HepG2 (cell line): ENCODE measurements at regions not wholly inside any gene's neighbourhood (a gene's known extent, or its start where the extent isn't known, plus 50 kb on each side); places are given as distances from the start of the nearest gene placed in this dataset.

Experiments
- ATAC-seq: fragments of 200-7000 bp; cut with Tn5 transposase; 3 replicates; pipeline ENCODE4 v1.9.1; 2020; ENCODE audit warnings: mild to moderate bottlenecking, moderate library complexity
- BruUV-seq: library from RNA; stranded (reverse); fragments of 400-500 nt; replicated peaks from 2 replicates; lab custom pipeline; 2021; lab: Mats Ljungman, UMichigan
- CTCF ChIA-PET: fragments of 300-600 bp; formaldehyde crosslinking; extraction: SDS; loops from one replicate; lab custom pipeline; 2021; ENCODE audit warnings: low total read pairs, inconsistent platforms, low intra/inter-chr PET ratio; lab: Yijun Ruan, JAX
- POLR2A ChIA-PET: fragments of 350-600 bp; sonication (Branson Sonifier 250); formaldehyde crosslinking; loops from one replicate; lab custom pipeline; 2020; ENCODE audit warnings: antibody characterized with exemption, inconsistent platforms; lab: Yijun Ruan, JAX
- DNase-seq: peaks from one replicate; pipeline ENCODE4 v3.0.0-alpha.2; 2015; ENCODE audit warnings: low spot score
- FAIRE-seq: peaks from 3 replicates; lab custom pipeline; 2011; peaks lifted over from hg19 to GRCh38; lab: Jason Lieb, UNC
- H2AFZ ChIP-seq: one replicate; pipeline ENCODE4 v1.6.1; 2011; ENCODE audit warnings: low read length, inconsistent platforms
- H3K27ac ChIP-seq: fragments of 300-600 bp; 3 replicates; pipeline ENCODE4 v1.8.0; 2011; ENCODE audit warnings: mixed run types, mild to moderate bottlenecking, mixed read lengths, low read length, inconsistent platforms; ENCODE audit not compliant: insufficient read depth; ENCODE audit errors: extremely low read length
- H3K27me3 ChIP-seq, 2 experiments: fragments of 200-600 bp in 1 of 2; 2 replicates in 1 of 2; 3 replicates in 1 of 2; pipeline versions ENCODE4 v1.6.0 to v1.8.0; 2011; ENCODE audit warnings: low read length in 2 of 2, mild to moderate bottlenecking in 2 of 2, moderate library complexity in 2 of 2, inconsistent platforms in 1 of 2; ENCODE audit not compliant: insufficient read depth in 2 of 2, control insufficient read depth in 1 of 2
- H3K36me3 ChIP-seq, 2 experiments: fragments of 200-600 bp in 1 of 2; replicated peaks in 1 of 2; 2 replicates in 1 of 2; 3 replicates in 1 of 2; pipeline versions ENCODE4 v1.5.1 to v1.8.0; 2011; ENCODE audit warnings: low read length in 2 of 2, inconsistent platforms in 1 of 2; ENCODE audit not compliant: insufficient read depth in 2 of 2, control insufficient read depth in 1 of 2
- H3K4me1 ChIP-seq: 2 replicates; pipeline ENCODE4 v1.5.1; 2012; ENCODE audit warnings: low read length, inconsistent platforms; ENCODE audit not compliant: insufficient read depth
- H3K4me2 ChIP-seq: 2 replicates; pipeline ENCODE4 v1.6.0; 2011; ENCODE audit warnings: low read depth, low read length, inconsistent platforms
- H3K4me3 ChIP-seq, 3 experiments: fragments of 200-600 bp in 1 of 3; sonication (generic), shearing (Covaris generic) in 1 of 3; replicated peaks in 1 of 3; 2 replicates each; pipeline ENCODE4 v1.5.1; 2011 to 2016; ENCODE audit warnings: low read length in 3 of 3, inconsistent platforms in 2 of 3, low read depth in 2 of 3, mild to moderate bottlenecking in 2 of 3, control low read depth in 1 of 3, mixed read lengths in 1 of 3; ENCODE audit not compliant: insufficient read depth in 1 of 3
- H3K79me2 ChIP-seq: one replicate; pipeline ENCODE4 v1.6.1; 2011; ENCODE audit warnings: low read length, inconsistent platforms; ENCODE audit not compliant: insufficient read depth
- H3K9ac ChIP-seq: 2 replicates; pipeline ENCODE4 v1.6.0; 2011; ENCODE audit warnings: mild to moderate bottlenecking, low read depth, low read length, inconsistent platforms; ENCODE audit not compliant: insufficient read depth
- H3K9me3 ChIP-seq: 2 replicates; pipeline ENCODE4 v1.5.1; 2012; ENCODE audit warnings: mild to moderate bottlenecking, low read length
- H4K20me1 ChIP-seq: 2 replicates; pipeline ENCODE4 v1.6.0; 2011; ENCODE audit warnings: inconsistent platforms, mild to moderate bottlenecking, low read length, moderate library complexity; ENCODE audit not compliant: insufficient read depth
- BRCA1 ChIP-seq: sonication (generic); formaldehyde crosslinking; IDR thresholded peaks from 2 replicates; pipeline ENCODE4 v1.4.0; 2020; ENCODE audit warnings: missing genetic modification reagents
- ESRRA ChIP-seq: sonication (generic); formaldehyde crosslinking; IDR thresholded peaks from 2 replicates; pipeline ENCODE4 v1.5.1; 2020; ENCODE audit warnings: mild to moderate bottlenecking, low read depth, missing genetic modification reagents
- FOXC1 ChIP-seq: sonication (generic); formaldehyde crosslinking; IDR thresholded peaks from 2 replicates; pipeline ENCODE4 v1.8.0; 2022; ENCODE audit warnings: mild to moderate bottlenecking, missing genetic modification reagents, borderline replicate concordance
- HNF4A ChIP-seq: sonication (generic); formaldehyde crosslinking; IDR thresholded peaks from 2 replicates; pipeline ENCODE4 v1.4.0; 2020; ENCODE audit warnings: missing genetic modification reagents
- KLF6 ChIP-seq: IDR thresholded peaks from 2 replicates; pipeline ENCODE4 v1.8.0; 2016; ENCODE audit warnings: missing biosample characterization, missing genetic modification reagents
- MIXL1 ChIP-seq: IDR thresholded peaks from 2 replicates; pipeline ENCODE4 v1.6.1; 2016
- MYNN ChIP-seq: sonication (generic); formaldehyde crosslinking; IDR thresholded peaks from 2 replicates; pipeline ENCODE4 v1.4.0; 2020; ENCODE audit warnings: mild to moderate bottlenecking, low read depth, missing genetic modification reagents
- NKX3-1 ChIP-seq: sonication (generic); formaldehyde crosslinking; IDR thresholded peaks from 2 replicates; pipeline ENCODE4 v1.5.0; 2020; ENCODE audit warnings: missing genetic modification reagents
- RFX3 ChIP-seq: IDR thresholded peaks from 2 replicates; pipeline ENCODE4 v1.6.1; 2016; ENCODE audit warnings: missing biosample characterization, missing genetic modification reagents
- SIN3B ChIP-seq: fragments of 150-350 bp; IDR thresholded peaks from 2 replicates; pipeline ENCODE4 v1.6.1; 2014; ENCODE audit warnings: low read length
- SMYD3 ChIP-seq: sonication (generic); formaldehyde crosslinking; IDR thresholded peaks from 2 replicates; pipeline ENCODE4 v1.8.1; 2023; ENCODE audit warnings: mild to moderate bottlenecking, missing genetic modification reagents
- TOPORS ChIP-seq: sonication (generic); formaldehyde crosslinking; IDR thresholded peaks from 2 replicates; pipeline ENCODE4 v1.8.0; 2023; ENCODE audit warnings: mild to moderate bottlenecking, missing genetic modification reagents
- XRCC5 ChIP-seq: fragments of 200-400 bp; formaldehyde crosslinking; optimal IDR thresholded peaks from 2 replicates; pipeline ENCODE3; 2017; ENCODE audit warnings: mild to moderate bottlenecking, low read length
- ZBTB34 ChIP-seq: sonication (generic); formaldehyde crosslinking; IDR thresholded peaks from 2 replicates; pipeline ENCODE4 v1.8.0; 2022; ENCODE audit warnings: mild to moderate bottlenecking, missing genetic modification reagents
- ZNF326 ChIP-seq: sonication (generic); formaldehyde crosslinking; IDR thresholded peaks from 2 replicates; pipeline ENCODE4 v1.4.0; 2020; ENCODE audit warnings: missing genetic modification reagents, borderline replicate concordance
- ZNF33A ChIP-seq: sonication (generic); formaldehyde crosslinking; IDR thresholded peaks from 2 replicates; pipeline ENCODE4 v1.5.1; 2020; ENCODE audit warnings: missing genetic modification reagents, mild to moderate bottlenecking, moderate library complexity, borderline replicate concordance
- ZNF441 ChIP-seq: sonication (generic); formaldehyde crosslinking; IDR thresholded peaks from 2 replicates; pipeline ENCODE4 v1.7.0; 2021; ENCODE audit warnings: missing genetic modification reagents, borderline replicate concordance
- ZSCAN31 ChIP-seq: sonication (generic); formaldehyde crosslinking; IDR thresholded peaks from 2 replicates; pipeline ENCODE4 v1.5.0; 2020; ENCODE audit warnings: low read depth, mild to moderate bottlenecking, missing genetic modification reagents
- WGBS: methylation state at CpG from one replicate; pipeline ENCODE4 v1.1.6; 2017; ENCODE audit warnings: low lambda C conversion rate; 5-methylcytosine and 5-hydroxymethylcytosine counted together
- in situ Hi-C: cut with HindIII; loops from 2 replicates; pipeline ENCODE4 v1.10.0; 2017; ENCODE audit warnings: low pct_unique_long_range_greater_than_20kb; ENCODE audit not compliant: extremely low pct_ligation_motif_present
- intact Hi-C: fragments of 100-400 bp; cut with micrococcal nuclease; formaldehyde crosslinking; loops from one replicate; pipeline ENCODE4 v1.10.0; 2022; ENCODE audit not compliant: unreplicated experiment
- TF ChIP-seq, protein P1 (sequence below): sonication (generic); formaldehyde crosslinking; IDR thresholded peaks from 2 replicates; pipeline ENCODE4 v1.8.1; 2023; ENCODE audit warnings: mild to moderate bottlenecking, moderate library complexity, missing genetic modification reagents

DNA sequence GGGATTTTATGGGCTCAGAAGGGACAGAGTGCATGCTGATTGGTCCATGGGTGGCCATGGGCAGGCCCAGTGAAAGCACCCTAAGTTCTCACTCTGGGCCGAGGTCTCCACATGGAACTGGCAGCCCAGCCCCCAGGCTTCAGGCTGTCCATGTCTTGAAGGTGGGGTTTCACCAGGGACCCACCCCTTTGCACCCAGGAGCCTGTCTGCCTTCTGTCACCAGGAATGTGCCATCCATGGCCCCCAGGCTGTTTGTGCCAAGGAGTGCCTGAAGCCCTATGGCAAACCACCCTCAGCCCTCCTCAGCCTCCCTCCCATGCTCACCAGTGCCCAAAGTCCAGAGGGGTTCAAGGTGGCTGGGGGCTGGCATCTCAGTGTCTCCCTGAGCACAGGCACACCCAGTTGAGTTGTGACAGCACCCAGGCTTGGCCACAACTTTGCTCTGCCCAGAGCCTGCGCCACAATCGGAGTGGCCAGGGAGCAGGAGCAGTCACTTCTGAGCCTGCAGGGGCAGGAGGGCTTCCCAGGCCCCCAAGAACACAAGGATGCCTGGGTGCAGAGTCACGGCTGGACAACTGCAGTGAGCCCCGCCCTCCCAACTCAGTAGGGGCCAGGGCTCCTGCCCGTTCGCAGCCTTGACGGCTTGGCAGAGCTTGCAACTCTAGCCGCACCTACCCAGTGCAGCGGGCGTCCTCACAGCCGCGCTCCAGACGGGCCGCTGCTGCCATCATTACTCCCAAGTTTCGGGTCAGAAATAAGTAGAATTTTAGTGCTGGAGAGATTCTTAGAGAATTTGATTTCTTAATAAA is 185.3 kb upstream of the NUDT6 start:
- POLR2A ChIA-PET, result no interaction called here
- no peak for DNase-seq
- no peak overlapping the region for H3K4me3 ChIP-seq
- 0 out of 5 replicates have a peak, but pooled peaks cover 1 to 4% of the 10 kb centered on the region in 2 experiments for H3K36me3 ChIP-seq
- H4K20me1 ChIP-seq, result no peaks in the 10 kb centered on the region
- no peak for ATAC-seq
- intact Hi-C loops (loop anchor here (10.0 kb wide), 2 partner anchors 667 to 887 kb away; no protein-coding TSS in a partner anchor), in situ Hi-C loops (loop anchor here (10.0 kb wide), 2 partner anchors 287 to 1007 kb away; partner anchors contain the start of gene SPRY1)
- WGBS, result 97% methylated on average over 10 of the region's 16 CpGs
- no peak overlapping the region for H3K9ac ChIP-seq
- H3K4me1 ChIP-seq, result no peaks in the 10 kb centered on the region
- H3K27ac ChIP-seq, result no peak overlapping the region
- no TSS peak for BruUV-seq
- TF ChIP-seq ZSCAN31 (CRISPR knock-in tag) (no peak), ZNF33A (CRISPR knock-in tag) (no peak), FOXC1 (CRISPR knock-in tag) (no peak), TOPORS (CRISPR knock-in tag) (no peak), RFX3 (CRISPR knock-in tag) (no peak), KLF6 (no peak), XRCC5 (no peak), ZNF326 (CRISPR knock-in tag) (no peak), ESRRA (CRISPR knock-in tag) (no peak), SMYD3 (CRISPR knock-in tag) (no peak), HNF4A (CRISPR knock-in tag) (no peak), BRCA1 (CRISPR knock-in tag) (no peak), NKX3-1 (CRISPR knock-in tag) (no peak), ZNF441 (CRISPR knock-in tag) (no peak), ZBTB34 (CRISPR knock-in tag) (no peak), MIXL1 (no peak), MYNN (CRISPR knock-in tag) (no peak), SIN3B (no peak)
- TF ChIP-seq, protein P1, sequence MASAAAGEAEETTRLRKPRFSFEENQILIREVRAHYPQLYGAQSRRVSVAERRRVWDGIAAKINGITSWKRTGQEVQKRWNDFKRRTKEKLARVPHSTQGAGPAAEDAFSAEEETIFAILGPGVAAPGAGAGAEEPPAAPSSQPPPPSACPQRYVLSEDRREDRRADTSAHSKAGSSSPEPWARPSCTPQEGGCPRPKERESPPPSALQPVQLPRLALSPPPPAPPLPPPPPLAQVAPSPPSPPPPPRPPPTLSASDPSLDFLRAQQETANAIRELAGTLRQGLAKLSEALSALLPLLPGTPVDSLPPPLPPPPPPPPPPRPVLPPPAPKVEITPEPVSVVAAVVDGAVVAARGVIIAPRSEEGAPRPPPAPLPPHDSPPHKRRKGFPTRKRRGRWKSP, result no peak
- CTCF ChIA-PET, result no interaction called here
- H2AFZ ChIP-seq, result no peak overlapping the region
- no peak overlapping the region for H3K4me2 ChIP-seq
- no peaks in the 10 kb centered on the region for H3K27me3 ChIP-seq
- no peaks in the 10 kb centered on the region for H3K9me3 ChIP-seq
- FAIRE-seq, result no peak
- H3K79me2 ChIP-seq, result no peaks in the 10 kb centered on the region
